Calu3 (cell line): ENCODE measurements at regions not wholly inside any gene's neighbourhood (a gene's known extent, or its start where the extent isn't known, plus 50 kb on each side); places are given as distances from the start of the nearest gene placed in this dataset.

Source experiments
- BruUV-seq: library from RNA; stranded (reverse); fragments of 400-500 nt; replicated peaks from 2 replicates; lab custom pipeline; 2021; lab: Mats Ljungman, UMichigan
- CTCF ChIA-PET: fragments of 300-600 bp; sonication (Branson Sonifier 250); formaldehyde crosslinking; loops from one replicate; lab custom pipeline; 2022; ENCODE audit warnings: antibody characterized with exemption; lab: Charles Lee
- DNase-seq: peaks from one replicate; pipeline ENCODE4 v3.0.0; 2022
- H3K27ac Mint-ChIP-seq: one replicate; pipeline ENCODE4 v1.8.0; 2022; ENCODE audit warnings: mixed read lengths; ENCODE audit not compliant: unreplicated experiment
- H3K27me3 Mint-ChIP-seq: one replicate; pipeline ENCODE4 v1.8.0; 2022; ENCODE audit warnings: mixed read lengths; ENCODE audit not compliant: unreplicated experiment
- H3K36me3 Mint-ChIP-seq: one replicate; pipeline ENCODE4 v1.8.0; 2022; ENCODE audit warnings: mild to moderate bottlenecking, moderate library complexity, mixed read lengths; ENCODE audit not compliant: insufficient read depth, unreplicated experiment
- H3K4me1 Mint-ChIP-seq: one replicate; pipeline ENCODE4 v1.8.0; 2022; ENCODE audit warnings: mild to moderate bottlenecking, low read depth, mixed read lengths; ENCODE audit not compliant: unreplicated experiment
- H3K4me3 Mint-ChIP-seq: one replicate; pipeline ENCODE4 v1.8.0; 2022; ENCODE audit warnings: mild to moderate bottlenecking, low read depth, moderate library complexity, mixed read lengths; ENCODE audit not compliant: unreplicated experiment
- H3K9me3 Mint-ChIP-seq: one replicate; pipeline ENCODE4 v1.8.0; 2022; ENCODE audit warnings: low read depth, mixed read lengths; ENCODE audit not compliant: unreplicated experiment
- intact Hi-C: fragments of 100-400 bp; cut with micrococcal nuclease; formaldehyde crosslinking; loops from one replicate; pipeline ENCODE4 v1.10.0; 2022; ENCODE audit not compliant: unreplicated experiment
- TF ChIP-seq, protein P1 (sequence below): fragments of 200-600 bp; IDR thresholded peaks from one replicate; pipeline ENCODE4 v1.8.0; 2022; ENCODE audit warnings: antibody characterized with exemption; ENCODE audit not compliant: unreplicated experiment

DNA sequence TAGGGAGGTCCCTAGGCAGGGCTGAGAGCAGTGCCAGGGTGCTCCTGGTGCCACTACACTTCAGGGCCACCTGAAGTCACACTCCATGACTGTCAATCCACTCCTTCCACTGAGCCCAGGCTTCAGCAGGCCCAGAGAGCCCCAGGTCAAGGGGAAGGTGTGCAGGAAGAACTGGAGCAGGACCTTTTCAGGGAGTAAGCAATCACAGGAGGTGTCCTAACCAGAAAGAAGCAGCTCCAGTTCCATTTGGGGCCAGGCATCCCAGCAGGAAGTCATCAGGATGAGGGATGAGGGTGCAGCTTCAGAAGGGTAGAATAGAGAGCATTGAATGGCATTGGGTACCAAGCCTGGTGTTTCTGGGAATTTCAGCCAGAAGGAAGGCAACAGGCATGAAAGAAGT, 556.5 kb downstream of the INSC start:
- H3K9me3 Mint-ChIP-seq, result peaks cover 2% of the 10 kb centered on the region
- H3K4me3 Mint-ChIP-seq, result no peak overlapping the region
- DNase-seq, result no peak
- no peak overlapping the region for H3K27ac Mint-ChIP-seq
- H3K36me3 Mint-ChIP-seq, result no peaks in the 10 kb centered on the region
- H3K4me1 Mint-ChIP-seq, result no peaks in the 10 kb centered on the region
- TF ChIP-seq, protein P1, sequence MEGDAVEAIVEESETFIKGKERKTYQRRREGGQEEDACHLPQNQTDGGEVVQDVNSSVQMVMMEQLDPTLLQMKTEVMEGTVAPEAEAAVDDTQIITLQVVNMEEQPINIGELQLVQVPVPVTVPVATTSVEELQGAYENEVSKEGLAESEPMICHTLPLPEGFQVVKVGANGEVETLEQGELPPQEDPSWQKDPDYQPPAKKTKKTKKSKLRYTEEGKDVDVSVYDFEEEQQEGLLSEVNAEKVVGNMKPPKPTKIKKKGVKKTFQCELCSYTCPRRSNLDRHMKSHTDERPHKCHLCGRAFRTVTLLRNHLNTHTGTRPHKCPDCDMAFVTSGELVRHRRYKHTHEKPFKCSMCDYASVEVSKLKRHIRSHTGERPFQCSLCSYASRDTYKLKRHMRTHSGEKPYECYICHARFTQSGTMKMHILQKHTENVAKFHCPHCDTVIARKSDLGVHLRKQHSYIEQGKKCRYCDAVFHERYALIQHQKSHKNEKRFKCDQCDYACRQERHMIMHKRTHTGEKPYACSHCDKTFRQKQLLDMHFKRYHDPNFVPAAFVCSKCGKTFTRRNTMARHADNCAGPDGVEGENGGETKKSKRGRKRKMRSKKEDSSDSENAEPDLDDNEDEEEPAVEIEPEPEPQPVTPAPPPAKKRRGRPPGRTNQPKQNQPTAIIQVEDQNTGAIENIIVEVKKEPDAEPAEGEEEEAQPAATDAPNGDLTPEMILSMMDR, result no peak
- BruUV-seq, result no TSS peak
- intact Hi-C loops, result no loop called here
- H3K27me3 Mint-ChIP-seq, result no peaks in the 10 kb centered on the region
- CTCF ChIA-PET, result no interaction called here

DNA sequence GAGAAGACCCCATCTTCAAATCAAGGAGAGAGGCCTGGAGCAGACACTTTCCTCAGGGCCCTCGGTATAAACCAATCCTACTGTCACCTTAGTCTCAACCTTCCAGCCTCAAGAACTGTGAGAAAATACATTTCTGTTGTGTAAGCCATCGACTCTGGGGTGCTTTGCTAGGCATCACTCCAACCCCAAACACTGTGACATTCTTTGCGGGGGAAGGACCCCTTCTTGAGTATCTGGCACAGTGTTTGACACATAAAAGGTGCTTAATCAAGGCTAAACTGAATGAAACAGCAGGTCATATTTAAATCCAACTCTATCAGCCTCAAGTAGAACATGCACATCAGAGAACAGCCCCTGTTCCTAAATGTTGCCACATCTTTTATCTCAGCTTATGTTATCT, 558.1 kb downstream of the INSC start:
- Mint-ChIP-seq H3K36me3 (no peaks in the 10 kb centered on the region), H3K9me3 (peaks cover 5% of the 10 kb centered on the region), H3K27ac (no peak overlapping the region), H3K27me3 (no peaks in the 10 kb centered on the region), H3K4me1 (no peaks in the 10 kb centered on the region), H3K4me3 (no peak overlapping the region)
- TF ChIP-seq, protein P1, result no peak
- intact Hi-C loops, result no loop called here
- no peak for DNase-seq
- CTCF ChIA-PET, result no interaction called here
- no TSS peak for BruUV-seq

DNA sequence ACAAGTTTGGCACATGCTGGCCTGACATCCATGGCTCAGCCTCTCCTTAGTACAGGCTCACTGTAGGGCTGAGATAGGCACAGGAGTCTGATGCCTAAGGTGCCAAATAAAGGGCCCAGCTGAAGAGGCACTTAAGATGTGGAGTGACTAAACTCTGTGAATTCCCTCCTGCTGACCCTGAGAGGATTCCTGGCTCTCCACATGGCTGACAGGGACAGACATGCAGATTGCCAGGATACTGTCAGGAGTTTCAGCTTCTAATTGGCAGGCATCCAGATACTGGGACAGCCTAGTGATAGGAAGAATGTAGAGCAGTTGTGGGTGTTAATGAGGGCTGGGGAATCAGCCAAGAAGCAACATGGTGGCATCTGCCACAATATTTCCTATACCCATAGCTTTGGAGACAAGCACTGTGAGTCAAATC, 558.7 kb downstream of the INSC start:
- intact Hi-C loops, result no loop called here

DNA sequence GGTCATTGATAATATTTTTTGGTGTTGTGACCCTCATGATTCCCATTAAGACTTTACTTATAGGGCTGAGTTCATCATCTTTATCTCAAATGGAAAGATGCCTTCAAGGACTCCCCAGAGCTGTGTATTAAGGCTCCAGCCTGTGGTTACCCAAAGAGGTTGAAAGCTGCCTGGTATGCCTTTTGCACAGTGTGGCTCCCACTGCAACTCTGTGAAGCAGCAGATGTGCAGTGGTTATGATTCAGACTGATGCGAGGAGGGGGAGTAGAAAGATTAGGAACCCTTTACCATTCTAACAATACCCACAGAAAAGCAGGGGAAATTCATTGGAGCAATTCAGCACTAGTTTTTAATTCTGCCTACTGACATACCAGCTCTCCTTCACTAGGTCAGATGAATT, 560.0 kb downstream of the INSC start:
- no peaks in the 10 kb centered on the region for H3K4me1 Mint-ChIP-seq
- DNase-seq, result no peak
- intact Hi-C loops, result no loop called here
- BruUV-seq, result no TSS peak
- H3K27ac Mint-ChIP-seq, result no peak overlapping the region
- TF ChIP-seq, protein P1, result no peak
- H3K27me3 Mint-ChIP-seq, result no peaks in the 10 kb centered on the region
- CTCF ChIA-PET, result no interaction called here
- no peak overlapping the region for H3K4me3 Mint-ChIP-seq
- no peaks in the 10 kb centered on the region for H3K36me3 Mint-ChIP-seq
- H3K9me3 Mint-ChIP-seq, result peaks cover 5% of the 10 kb centered on the region

More for the DNA sequence above, 558.7 kb downstream of the INSC start:
- Mint-ChIP-seq H3K9me3 (peaks cover 5% of the 10 kb centered on the region), H3K27me3 (no peaks in the 10 kb centered on the region), H3K4me1 (no peaks in the 10 kb centered on the region), H3K27ac (no peak overlapping the region), H3K4me3 (no peak overlapping the region), H3K36me3 (no peaks in the 10 kb centered on the region)
- BruUV-seq, result no TSS peak
- no peak for DNase-seq
- TF ChIP-seq, protein P1, result no peak
- CTCF ChIA-PET, result no interaction called here
